ENCODE measurements at regions not wholly inside any gene's neighbourhood (a gene's known extent, or its start where the extent isn't known, plus 50 kb on each side); places are given as distances from the start of the nearest gene placed in this dataset.

GRCh38 chr2:136310797-136311603 lies 193.1 kb upstream of the CXCR4 start:
- TF ChIP-seq CTCF (conservative IDR thresholded peaks at IDR 0.05 in 1 of 2, IDR thresholded peaks at IDR 0.05 in 1 of 2; ENCODE audit: extremely low read depth in 1 of 2, insufficient read depth in 1 of 2, low read depth in 1 of 2, low read length in 2 of 2) (no peak), EZH2 (IDR thresholded peaks at IDR 0.05; ENCODE audit: borderline replicate concordance, low read length) (no peak)

Data from mammary epithelial cell (primary cell).